DMS53 treated with DMSO at 0.1 percent for 48 hours (cell line): ENCODE measurements at regions not wholly inside any gene's neighbourhood (a gene's known extent, or its start where the extent isn't known, plus 50 kb on each side); places are given as distances from the start of the nearest gene placed in this dataset.
"Not testable (repeated sequence)": the region's sequence is repeated elsewhere in the genome, so short reads cannot be mapped to it uniquely, and the experiment has no call there.

Experiments used
- DNase-seq: peaks from one replicate; lab custom pipeline; 2025; ENCODE audit not compliant: unreplicated experiment; lab: John Stamatoyannopoulos, UW

DNA sequence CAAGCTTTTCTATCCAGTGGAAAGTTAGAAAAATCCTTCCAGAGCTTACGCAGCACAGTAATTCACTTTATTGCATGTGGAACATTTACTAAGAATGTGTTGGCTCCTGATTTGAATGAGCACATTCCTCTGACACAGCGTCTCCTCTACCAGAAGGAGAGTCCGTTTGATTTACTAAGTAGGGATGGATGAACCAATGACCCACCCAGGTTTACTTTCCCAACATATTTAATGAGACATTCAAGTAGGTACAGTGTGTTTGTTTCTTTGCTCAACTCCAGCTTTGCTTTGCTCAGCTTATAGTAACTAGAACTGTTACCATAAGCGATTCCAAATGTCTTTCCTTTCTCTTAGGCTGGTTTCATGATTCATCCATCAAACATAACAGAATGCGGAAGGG, 161.7 kb downstream of the SMARCA1 start:
- no peak for DNase-seq

DNA sequence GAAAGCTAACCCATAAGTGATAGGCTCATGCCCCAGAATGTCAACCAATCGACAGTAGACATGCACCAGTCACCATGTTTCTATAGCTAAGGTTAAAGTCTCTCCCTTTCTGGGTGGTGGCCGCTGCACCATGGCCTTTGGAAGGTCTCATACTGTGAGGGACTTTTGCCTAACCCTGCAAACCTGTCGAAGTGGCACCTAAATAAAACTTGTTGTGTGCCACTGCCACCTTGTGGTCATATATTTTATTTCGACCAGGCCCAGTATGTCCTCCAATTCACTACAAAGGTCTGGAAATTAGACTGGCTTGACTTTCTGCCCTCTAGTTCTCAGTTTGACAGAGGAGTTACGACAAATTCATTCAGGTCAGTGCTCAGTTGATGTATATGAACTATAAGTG, 163.1 kb downstream of the SMARCA1 start:
- DNase-seq, result peak; percentile 62

DNA sequence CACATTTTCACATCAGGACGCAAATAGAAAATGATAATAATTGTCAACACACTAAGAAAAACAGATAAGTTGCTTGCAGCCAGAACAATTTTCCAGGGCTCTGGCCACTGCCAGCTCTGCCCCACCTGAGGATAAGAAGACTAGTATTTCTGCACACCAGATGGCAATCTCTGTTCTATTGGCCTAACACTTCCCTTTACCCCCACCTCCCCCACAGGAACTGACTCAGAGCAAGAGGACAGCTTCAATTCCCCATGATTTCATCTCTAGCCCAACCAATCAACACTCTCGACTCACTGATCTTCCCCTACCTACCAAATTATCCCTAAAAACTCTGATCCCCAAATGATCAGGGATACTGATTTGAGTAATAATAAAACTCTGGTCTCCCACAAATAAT, 164.0 kb downstream of the SMARCA1 start:
- DNase-seq, result no peak

- not testable (repeated sequence) for DNase-seq
Observed at GRCh38 chrX:129357428-129357827, 165.9 kb downstream of the SMARCA1 start.

- DNase-seq, result no peak
Observed at GRCh38 chrX:129347291-129347690, 176.0 kb downstream of the SMARCA1 start.

- DNase-seq, result no peak
Observed at GRCh38 chrX:129346574-129346973, 176.7 kb downstream of the SMARCA1 start.

DNA sequence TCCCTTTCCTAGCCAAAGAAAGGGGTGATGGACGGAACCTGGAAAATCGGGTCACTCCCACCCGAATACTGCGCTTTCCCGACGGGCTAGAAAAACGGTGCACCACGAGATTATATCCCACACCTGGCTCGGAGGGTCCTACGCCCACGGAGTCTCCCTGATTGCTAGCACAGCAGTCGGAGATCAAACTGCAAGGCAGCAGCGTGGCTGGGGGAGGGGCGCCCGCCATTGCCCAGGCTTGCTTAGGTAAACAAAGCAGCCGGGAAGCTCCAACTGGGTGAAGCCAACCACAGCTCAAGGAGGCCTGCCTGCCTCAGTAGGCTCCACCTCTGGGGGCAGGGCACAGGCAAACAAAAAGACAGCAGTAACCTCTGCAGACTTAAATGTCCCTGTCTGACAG, 186.0 kb downstream of the SMARCA1 start:
- DNase-seq, result not testable (repeated sequence)

GRCh38 chrX:129323115-129323514, 200.2 kb downstream of the SMARCA1 start:
- DNase-seq, result no peak

DNA sequence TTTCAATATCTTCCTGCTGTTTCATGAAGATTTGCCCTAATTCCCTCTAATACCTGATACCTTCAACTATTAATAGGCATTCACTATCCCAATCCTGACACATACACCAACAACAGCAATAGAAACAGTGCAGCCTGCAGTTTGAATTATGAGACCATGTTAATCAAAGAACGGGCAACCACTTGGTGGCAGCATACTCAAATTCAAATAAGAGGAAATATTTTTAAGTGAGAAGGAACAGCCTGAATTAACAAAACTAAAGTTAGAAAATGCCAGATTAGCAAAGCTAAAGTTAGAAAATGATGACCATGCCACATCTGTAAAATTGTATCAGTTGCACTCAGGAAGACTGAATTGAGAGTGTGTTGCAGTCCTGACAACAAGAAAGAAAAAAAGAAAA, 204.9 kb downstream of the SMARCA1 start:
- DNase-seq, result peak; percentile 61

- no peak for DNase-seq
Observed at GRCh38 chrX:129316461-129316860, 206.8 kb downstream of the SMARCA1 start.

DNA sequence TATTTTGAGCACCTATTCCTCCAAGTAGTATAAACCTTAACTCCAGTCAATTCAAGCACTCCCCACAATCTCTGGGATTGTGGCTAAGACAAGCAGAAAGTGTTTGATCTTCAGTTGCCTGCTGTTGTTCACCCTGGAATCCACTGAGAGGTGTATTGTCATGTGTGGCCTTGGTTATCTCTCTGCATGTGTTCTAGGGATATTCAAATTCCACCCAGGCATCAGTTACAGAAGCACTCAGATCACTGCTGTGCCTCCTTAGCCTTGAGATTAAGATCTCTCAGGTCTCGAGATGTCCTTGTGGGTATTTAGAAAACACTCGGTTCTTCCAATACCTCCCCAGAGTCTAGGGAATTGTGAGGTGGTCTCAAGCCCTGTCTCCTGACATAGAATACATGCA, 213.3 kb downstream of the SMARCA1 start:
- no peak for DNase-seq

- DNase-seq, result no peak
Observed at GRCh38 chrX:129262912-129263311, 260.4 kb downstream of the SMARCA1 start.

DNA sequence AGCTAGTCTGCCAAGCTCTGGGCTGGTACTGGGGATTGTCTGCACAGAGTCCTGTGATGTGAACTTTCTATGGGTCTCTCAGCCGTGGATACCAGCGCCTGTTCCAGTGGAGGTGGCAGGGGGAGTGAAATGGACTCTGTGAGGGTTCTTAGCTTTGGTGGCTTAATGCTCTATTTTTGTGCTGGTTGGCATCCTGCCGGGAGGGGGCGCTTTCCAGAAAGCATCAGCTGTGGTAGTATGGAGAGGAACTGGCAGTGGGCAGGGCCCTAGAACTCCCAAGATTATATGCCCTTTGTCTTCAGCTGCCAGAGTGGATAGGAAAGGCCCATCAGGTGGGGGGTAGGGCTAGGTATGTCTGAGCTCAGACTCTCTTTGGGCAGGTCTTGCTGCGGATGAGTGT, 267.8 kb downstream of the SMARCA1 start:
- not testable (repeated sequence) for DNase-seq

DNA sequence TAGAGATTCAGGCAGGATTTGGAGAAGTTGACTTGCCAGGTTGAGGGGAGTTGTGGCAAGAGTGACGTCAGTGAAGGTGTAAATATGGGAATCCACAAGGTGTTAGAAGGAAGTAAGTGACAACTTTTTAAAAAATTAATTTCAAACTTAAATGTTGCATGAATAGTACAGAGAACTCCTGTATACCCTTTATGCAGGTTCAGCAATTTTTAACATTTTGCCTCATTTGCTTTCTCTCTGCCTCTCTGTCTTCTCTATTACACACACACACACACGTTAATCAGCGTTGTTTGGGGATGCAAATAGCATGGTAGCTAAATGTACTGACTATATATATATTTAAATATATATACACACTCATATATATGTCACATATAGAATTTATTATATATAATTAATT, 273.7 kb downstream of the SMARCA1 start:
- no peak for DNase-seq

DNA sequence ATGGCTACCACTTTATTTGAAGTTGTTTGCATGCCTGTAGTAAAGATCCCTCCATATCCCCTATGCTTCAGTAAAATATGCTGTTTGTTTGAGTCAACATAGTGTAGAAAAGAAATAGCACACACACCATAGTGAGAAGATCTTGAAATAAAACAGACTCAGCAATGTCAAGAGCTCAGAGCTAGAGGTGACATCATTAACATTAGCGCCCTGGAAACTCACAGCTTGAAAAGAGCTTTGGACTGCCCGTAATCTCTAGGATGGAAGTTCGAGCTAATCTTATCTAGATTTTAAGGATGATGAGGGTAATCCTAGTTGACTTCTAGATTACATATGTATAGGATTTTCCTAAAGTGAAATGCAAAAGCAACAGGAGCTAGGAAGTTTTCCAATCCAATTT, 275.6 kb downstream of the SMARCA1 start:
- DNase-seq, result no peak

DNA sequence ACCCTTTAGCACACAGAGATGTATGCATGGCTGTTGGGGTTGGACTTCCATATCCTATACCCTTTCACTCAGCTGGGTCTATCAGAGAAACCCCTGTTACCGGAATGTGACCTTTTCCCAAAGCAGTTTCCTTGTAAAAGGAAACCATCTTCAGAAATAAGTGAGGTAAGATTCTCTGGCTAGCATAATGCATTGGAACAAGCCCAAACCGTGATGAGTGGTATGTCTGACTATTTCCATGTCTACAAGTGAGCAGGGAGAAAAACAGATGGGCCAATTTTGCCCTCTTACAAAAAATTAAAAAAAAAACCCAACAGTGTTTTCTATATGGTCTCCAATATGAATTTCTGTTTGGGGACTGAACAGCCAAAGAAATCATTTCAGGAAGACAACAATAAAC, 283.9 kb downstream of the SMARCA1 start:
- no peak for DNase-seq

GRCh38 chrX:129238011-129238410, 285.3 kb downstream of the SMARCA1 start:
- no peak for DNase-seq

DNA sequence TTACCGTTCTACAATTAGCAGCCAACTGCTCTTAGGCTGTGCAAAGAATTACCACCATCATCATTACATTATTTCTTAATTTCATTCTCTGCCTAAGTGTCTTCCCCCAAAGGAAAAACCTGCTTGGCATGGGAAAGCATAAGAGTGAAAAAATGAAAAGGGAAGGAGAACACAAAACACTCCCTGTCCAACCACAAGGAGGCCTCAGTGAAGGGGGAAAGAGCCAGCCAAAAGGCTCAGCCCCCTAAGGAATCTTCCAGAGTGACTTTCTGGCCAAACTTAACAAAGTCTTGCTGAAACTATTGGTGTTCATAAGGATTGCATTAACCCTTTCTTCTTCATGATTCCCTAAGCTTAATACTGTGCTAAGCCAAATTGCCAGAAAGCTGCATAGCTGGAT, 287.4 kb downstream of the SMARCA1 start:
- DNase-seq, result no peak

DNA sequence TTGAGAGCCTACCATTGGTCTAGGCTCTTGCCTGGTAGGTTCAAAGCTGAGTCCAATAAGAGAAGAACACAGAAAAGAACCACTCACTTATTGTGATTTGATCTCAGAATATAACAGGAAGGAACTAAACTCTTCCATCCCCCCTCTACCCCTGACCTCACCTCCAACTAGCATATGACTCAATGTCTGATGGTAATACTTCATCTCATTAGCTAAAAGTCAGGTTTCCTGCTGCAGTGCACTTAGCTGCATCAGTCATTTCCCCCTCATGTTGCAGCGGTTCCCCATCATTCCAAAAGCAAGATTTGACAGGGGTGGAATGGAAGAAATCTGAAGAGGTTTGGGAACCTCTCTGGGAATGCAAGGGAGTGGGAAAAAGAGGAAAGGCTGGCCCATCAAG, 289.5 kb downstream of the SMARCA1 start:
- DNase-seq, result no peak

- no peak for DNase-seq
Observed at GRCh38 chrX:129230850-129231512, 292.3 kb downstream of the SMARCA1 start.

DNA sequence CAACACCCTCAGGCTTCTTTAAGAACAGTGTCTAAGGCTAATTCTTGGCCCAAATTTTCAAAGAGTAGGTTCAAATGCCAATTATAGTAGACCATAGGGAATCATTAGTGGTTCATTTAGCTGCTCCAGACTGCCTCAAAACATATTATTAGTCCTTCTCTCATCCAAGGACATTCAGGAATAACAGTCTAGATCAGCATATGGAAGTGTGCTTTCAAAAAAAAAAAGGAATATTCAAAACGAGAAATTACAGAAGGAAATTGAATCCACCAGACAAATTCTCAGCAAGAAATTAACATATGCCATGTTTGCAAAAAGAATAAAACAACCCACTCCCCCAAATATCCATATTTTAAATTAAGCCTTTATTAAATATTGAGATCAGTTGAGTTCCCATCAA, 293.1 kb downstream of the SMARCA1 start:
- no peak for DNase-seq

DNA sequence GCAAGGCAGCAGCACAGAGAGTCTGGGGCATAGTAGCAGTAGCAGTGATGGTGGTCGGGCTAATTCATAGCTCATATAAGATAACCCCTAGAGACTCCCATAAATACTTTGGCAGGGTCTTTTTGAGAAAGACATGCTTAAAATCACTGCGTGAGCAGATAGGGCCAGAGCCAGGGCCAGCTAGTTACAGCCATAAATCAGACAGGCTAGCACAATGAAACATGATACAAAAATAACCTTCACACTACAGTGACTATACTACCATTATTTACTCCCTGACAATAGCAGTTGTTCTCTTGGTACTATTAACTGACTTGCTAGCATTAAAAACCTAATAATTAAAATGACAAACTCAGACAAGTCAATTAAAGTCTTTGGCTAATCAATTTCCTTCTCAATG, 295.9 kb downstream of the SMARCA1 start:
- DNase-seq, result no peak

DNA sequence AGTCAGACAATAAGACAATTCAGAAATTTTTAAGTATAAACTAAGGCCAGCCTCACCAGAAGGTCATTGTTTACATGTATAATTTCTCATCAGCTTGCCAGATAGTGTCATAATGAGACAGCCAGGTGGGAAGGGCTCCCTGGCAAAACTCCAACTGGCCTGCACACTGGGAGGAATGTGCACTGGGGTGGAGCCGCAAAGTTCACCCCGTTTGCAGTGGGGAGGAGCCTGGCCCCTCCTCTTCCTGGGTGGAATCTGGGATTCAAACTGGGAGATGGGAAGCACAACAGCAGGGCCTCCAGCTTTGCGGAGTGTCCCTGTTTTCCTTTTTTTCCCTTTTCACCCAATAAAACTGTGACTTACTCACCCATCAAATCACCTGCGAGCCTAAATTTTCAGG, 329.9 kb downstream of the SMARCA1 start:
- no peak for DNase-seq
